Endothelial cell of umbilical vein (primary cell): ENCODE measurements at regions not wholly inside any gene's neighbourhood (a gene's known extent, or its start where the extent isn't known, plus 50 kb on each side); places are given as distances from the start of the nearest gene placed in this dataset.

ENCODE experiments used
- CTCF ChIP-seq, 2 donors: IDR thresholded peaks; 1 replicate in 1 of 2; 2 replicates in 1 of 2; pipeline ENCODE4 v1.5.1; 2011; ENCODE audit warnings: low read length in 2 of 2, mild to moderate bottlenecking in 2 of 2, moderate library complexity in 2 of 2, control low read depth in 1 of 2, inconsistent platforms in 1 of 2, low read depth in 1 of 2; ENCODE audit not compliant: insufficient read depth in 1 of 2; ENCODE audit errors: extremely low read depth in 1 of 2
- EZH2 ChIP-seq: IDR thresholded peaks from 2 replicates; pipeline ENCODE4 v1.6.1; 2012; ENCODE audit warnings: borderline replicate concordance, low read depth, mild to moderate bottlenecking, moderate library complexity, low read length, inconsistent platforms; ENCODE audit not compliant: severe bottlenecking
- GATA2 ChIP-seq: IDR thresholded peaks from 2 replicates; pipeline ENCODE4 v1.7.0; 2011; ENCODE audit warnings: low read depth, mild to moderate bottlenecking, moderate library complexity, mixed read lengths, low read length; ENCODE audit not compliant: insufficient read length, insufficient read depth
- MAX ChIP-seq: IDR thresholded peaks from 2 replicates; pipeline ENCODE4 v1.6.1; 2011; ENCODE audit not compliant: insufficient read depth, insufficient read length
- POLR2A ChIP-seq: IDR thresholded peaks from 2 replicates; pipeline ENCODE4 v1.6.1; 2012; ENCODE audit warnings: low read depth, mild to moderate bottlenecking, control low read depth, low read length
- POLR2AphosphoS5 ChIP-seq: IDR thresholded peaks from 2 replicates; pipeline ENCODE4 v1.6.1; 2012; ENCODE audit warnings: low read depth, mild to moderate bottlenecking, control low read depth, low read length, moderate library complexity; ENCODE audit not compliant: insufficient read depth

- TF ChIP-seq CTCF (IDR thresholded peaks at IDR 0.05; ENCODE audit: extremely low read depth in 1 of 2, insufficient read depth in 1 of 2, low read depth in 1 of 2, low read length in 2 of 2) (no peak), EZH2 (no peak), MAX (no peak), POLR2A (no peak), POLR2AphosphoS5 (no peak), GATA2 (no peak)
Observed at GRCh38 chr15:95663156-95664100, 667.1 kb upstream of the NR2F2 start.
